ENCODE measurements at regions not wholly inside any gene's neighbourhood (a gene's known extent, or its start where the extent isn't known, plus 50 kb on each side); places are given as distances from the start of the nearest gene placed in this dataset.

GRCh38 chr14:56868660-56869059 lies 58.4 kb upstream of the OTX2 start:
- DNase-seq (ENCODE audit: low spot score) = no peak

- DNase-seq (ENCODE audit: low spot score) = no peak
Observed at GRCh38 chr14:56862836-56863235, 52.6 kb upstream of the OTX2 start.

DNA sequence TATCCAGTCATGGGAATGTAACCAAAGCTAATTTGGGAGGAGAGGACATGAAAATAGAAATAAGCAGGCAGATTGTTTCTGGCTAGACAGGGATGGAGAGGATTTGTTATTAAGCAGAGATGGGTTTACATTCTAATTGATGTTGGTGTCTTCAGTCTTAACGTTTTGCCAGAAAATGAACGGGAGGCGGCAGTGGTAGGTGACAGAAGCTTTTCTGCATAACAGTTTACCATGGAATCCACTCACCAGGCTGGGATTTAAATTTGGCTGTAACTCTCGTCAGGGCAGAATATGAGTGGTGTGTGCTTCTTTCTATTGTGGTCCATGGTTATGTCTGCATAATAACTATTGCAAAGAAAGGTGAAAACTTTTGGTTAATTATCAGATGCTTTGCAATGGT lies 50.2 kb upstream of the OTX2 start:
- DNase-seq (ENCODE audit: low spot score) = no peak

Measured in AG08396 (cell line).